ENCODE measurements at regions not wholly inside any gene's neighbourhood (a gene's known extent, or its start where the extent isn't known, plus 50 kb on each side); places are given as distances from the start of the nearest gene placed in this dataset.

- TF ChIP-seq CTCF (conservative IDR thresholded peaks at IDR 0.05 in 1 of 2, IDR thresholded peaks at IDR 0.05 in 1 of 2; ENCODE audit: low read depth in 1 of 2, low read length in 2 of 2) (no peak), EZH2 (IDR thresholded peaks at IDR 0.05; ENCODE audit: low read length, missing control alignments) (no peak)
Measured at GRCh38 chr5:86862093-86862492, 244.4 kb downstream of the COX7C start.
